HAP-1 (cell line): ENCODE measurements at regions not wholly inside any gene's neighbourhood (a gene's known extent, or its start where the extent isn't known, plus 50 kb on each side); places are given as distances from the start of the nearest gene placed in this dataset.
"Not testable (repeated sequence)": the region's sequence is repeated elsewhere in the genome, so short reads cannot be mapped to it uniquely, and the experiment has no call there.

Experiments used
- DNase-seq, 2 experiments: peaks; one replicate each; pipeline ENCODE4 v3.0.0-alpha.2; 2016 to 2020; ENCODE audit warnings: low spot score in 2 of 2
- H3K27me3 ChIP-seq: fragments of 250-450 bp; sonication (Bioruptor Pico); 2 replicates; pipeline ENCODE4 v1.5.1; 2020; ENCODE audit warnings: low read depth, mild to moderate bottlenecking, moderate library complexity
- H3K36me3 ChIP-seq: fragments of 250-450 bp; sonication (Bioruptor Pico); replicated peaks from 2 replicates; pipeline ENCODE4 v1.5.1; 2020; ENCODE audit warnings: mild to moderate bottlenecking
- H3K4me1 ChIP-seq: fragments of 250-450 bp; sonication (Bioruptor Pico); 2 replicates; pipeline ENCODE4 v1.5.1; 2020; ENCODE audit warnings: mild to moderate bottlenecking
- H3K4me3 ChIP-seq: fragments of 250-450 bp; sonication (Bioruptor Pico); 2 replicates; pipeline ENCODE4 v1.5.1; 2020; ENCODE audit warnings: mild to moderate bottlenecking, moderate library complexity
- H3K9me3 ChIP-seq: fragments of 250-450 bp; sonication (Bioruptor Pico); 2 replicates; pipeline ENCODE4 v1.5.1; 2020; ENCODE audit warnings: mild to moderate bottlenecking, moderate library complexity
- in situ Hi-C: fragments of 300-500 bp; cut with MboI; formaldehyde crosslinking; loops from 3 replicates; pipeline ENCODE4 v1.14.3; 2020; ENCODE audit warnings: low sequenced_read_pairs, inconsistent platforms, mixed read lengths

DNA sequence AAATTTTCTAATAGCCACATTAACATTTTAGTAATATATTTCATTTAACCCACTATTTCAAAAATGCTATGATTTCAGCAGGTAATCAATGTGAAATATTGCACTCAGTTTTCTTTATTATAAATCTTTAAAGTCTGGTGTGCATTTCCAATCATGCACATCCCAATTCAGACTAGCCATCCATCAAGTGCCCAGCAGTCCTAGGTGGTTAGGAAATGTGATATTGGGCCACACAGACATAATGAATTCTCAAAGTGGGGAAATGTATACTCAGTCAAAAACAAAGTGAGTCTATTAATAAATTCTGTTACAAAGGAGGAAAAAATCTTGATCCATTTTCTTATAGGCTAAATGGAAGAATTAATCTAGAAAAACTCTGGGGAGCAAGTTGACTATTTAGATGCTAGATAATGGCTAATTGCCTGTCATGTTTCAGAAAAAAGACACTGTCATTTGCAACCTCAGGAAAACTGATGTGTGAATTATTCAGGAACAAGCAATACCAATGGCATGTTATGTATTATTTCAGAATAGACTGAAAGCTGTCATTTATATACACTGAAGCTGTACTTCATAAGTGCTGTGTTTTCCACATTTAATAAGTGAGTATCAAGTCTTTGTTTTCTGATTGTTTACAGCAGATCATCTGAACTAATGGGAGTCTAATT, 629.1 kb upstream of the ADARB2 start:
- no peaks in the 10 kb centered on the region for H3K27me3 ChIP-seq
- in situ Hi-C loops, result no loop called here
- no peak overlapping the region for H3K4me3 ChIP-seq
- no peak for DNase-seq
- no peaks in the 10 kb centered on the region for H3K4me1 ChIP-seq
- H3K9me3 ChIP-seq, result no peaks in the 10 kb centered on the region
- H3K36me3 ChIP-seq, result no peaks in the 10 kb centered on the region

DNA sequence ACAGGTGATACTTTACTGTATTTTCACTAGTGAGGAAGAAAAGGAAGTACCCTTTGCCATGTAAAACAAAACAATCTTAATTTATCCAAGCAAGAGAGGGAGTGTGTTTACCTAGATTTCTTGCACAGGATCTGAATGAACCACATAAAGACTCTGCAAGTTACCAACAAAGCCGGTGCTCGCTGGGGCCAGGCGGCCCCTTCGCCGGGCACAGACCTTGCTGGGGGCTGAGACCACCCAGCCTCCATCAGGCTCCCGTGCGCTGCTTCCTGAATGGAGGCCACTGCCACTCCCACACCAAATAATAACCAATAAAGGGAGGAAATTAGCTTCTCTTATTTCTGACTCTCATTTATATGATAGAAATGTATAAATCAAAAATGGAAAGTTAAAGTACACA, 625.0 kb upstream of the ADARB2 start:
- H3K36me3 ChIP-seq, result no peaks in the 10 kb centered on the region
- no peaks in the 10 kb centered on the region for H3K9me3 ChIP-seq
- no peak for DNase-seq
- H3K27me3 ChIP-seq, result no peaks in the 10 kb centered on the region
- H3K4me1 ChIP-seq, result no peaks in the 10 kb centered on the region
- in situ Hi-C loops, result no loop called here
- H3K4me3 ChIP-seq, result no peak overlapping the region

DNA sequence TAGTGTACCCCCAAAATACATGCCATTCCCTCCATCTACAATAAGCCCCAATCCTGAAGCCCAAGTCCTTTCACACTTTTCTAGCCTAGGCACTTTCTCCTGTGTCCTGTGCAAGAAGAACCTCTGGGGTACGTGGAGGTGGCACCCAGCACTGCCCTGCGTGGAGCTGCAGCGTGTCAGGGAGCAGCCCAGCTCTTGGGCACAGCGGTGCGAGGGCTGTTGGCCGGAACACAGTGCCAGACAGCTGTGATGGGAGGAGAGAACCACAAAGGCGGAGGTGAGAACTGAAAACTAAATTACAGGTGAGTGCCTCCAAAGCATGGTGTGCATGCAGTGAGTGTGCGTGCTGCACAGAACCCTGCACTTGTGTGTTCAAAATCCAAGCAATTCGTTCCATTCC, 621.3 kb upstream of the ADARB2 start:
- no peak for DNase-seq
- Histone ChIP-seq H3K4me3 (no peak overlapping the region), H3K27me3 (no peaks in the 10 kb centered on the region), H3K9me3 (no peaks in the 10 kb centered on the region; the same call in 1 of the 2 replicates), H3K36me3 (no peaks in the 10 kb centered on the region), H3K4me1 (no peaks in the 10 kb centered on the region)
- in situ Hi-C loops, result no loop called here

DNA sequence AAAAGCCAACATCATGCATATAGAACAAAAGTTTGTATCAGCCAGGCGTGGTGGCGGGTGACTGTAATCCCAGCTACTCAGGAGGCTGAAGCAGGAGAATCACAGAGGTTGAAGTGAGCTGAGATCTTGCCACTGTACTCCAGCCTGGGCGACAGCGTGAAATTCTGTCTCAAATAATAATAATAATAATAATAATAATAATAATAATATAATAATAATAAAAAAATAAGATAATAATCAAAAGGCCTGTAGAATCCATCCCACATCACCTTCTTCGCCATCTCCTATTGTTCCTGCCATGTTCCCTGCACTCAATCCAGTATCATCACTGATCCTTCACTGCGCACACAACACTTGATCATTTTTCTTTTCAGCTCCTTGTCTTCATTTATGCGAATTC, 619.3 kb upstream of the ADARB2 start:
- no peaks in the 10 kb centered on the region; the same call in 1 of the 2 replicates for H3K9me3 ChIP-seq
- no peak overlapping the region for H3K4me3 ChIP-seq
- H3K4me1 ChIP-seq, result no peaks in the 10 kb centered on the region
- in situ Hi-C loops, result no loop called here
- no peaks in the 10 kb centered on the region for H3K27me3 ChIP-seq
- DNase-seq, result no peak
- H3K36me3 ChIP-seq, result no peaks in the 10 kb centered on the region

DNA sequence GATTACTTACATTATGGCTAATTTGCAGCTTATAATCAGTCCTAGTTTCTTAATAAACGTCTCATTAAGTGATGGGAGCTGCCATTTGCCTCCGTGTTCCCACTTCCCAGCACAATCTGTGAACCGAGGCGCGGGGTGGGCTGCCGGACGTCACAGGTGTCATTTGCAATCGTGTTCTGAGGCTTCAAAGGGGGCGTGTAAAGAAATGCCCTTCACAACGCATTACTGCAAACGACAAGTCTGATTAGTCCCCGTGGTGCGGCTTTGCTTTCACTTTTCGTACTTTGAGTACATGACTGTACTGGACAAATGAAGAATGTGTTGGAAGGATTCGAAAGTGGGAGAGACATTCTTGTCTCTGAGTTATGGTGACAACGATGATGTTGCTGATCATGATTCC, 614.2 kb upstream of the ADARB2 start:
- Histone ChIP-seq H3K36me3 (no peaks in the 10 kb centered on the region), H3K4me1 (no peaks in the 10 kb centered on the region), H3K9me3 (no peaks in the 10 kb centered on the region; the same call in 1 of the 2 replicates), H3K4me3 (no peak overlapping the region), H3K27me3 (no peaks in the 10 kb centered on the region)
- DNase-seq, result no peak
- in situ Hi-C loops, result no loop called here

DNA sequence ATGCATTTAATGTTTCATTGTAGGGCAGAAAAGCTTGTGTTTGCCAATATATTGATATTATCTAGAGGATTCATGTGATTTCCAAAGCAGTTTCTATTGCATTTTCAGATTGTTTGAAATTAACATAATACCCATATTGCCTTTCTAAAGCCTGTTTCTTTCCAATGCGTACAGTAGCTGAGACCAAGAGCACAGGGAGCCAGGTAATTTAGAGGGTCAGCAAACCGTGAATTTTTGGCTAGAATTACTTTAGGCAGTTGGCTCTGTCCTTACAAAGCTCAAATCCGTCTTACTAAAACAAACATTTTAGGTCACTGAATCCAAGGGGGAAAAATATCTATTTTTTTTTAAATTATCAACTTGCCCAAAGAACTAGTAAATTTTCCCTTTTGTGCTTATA, 604.9 kb upstream of the ADARB2 start:
- in situ Hi-C loops, result no loop called here
- DNase-seq, result no peak
- H3K36me3 ChIP-seq, result no peaks in the 10 kb centered on the region
- H3K4me1 ChIP-seq, result no peaks in the 10 kb centered on the region
- H3K27me3 ChIP-seq, result no peaks in the 10 kb centered on the region
- H3K4me3 ChIP-seq, result no peak overlapping the region
- no peaks in the 10 kb centered on the region for H3K9me3 ChIP-seq

DNA sequence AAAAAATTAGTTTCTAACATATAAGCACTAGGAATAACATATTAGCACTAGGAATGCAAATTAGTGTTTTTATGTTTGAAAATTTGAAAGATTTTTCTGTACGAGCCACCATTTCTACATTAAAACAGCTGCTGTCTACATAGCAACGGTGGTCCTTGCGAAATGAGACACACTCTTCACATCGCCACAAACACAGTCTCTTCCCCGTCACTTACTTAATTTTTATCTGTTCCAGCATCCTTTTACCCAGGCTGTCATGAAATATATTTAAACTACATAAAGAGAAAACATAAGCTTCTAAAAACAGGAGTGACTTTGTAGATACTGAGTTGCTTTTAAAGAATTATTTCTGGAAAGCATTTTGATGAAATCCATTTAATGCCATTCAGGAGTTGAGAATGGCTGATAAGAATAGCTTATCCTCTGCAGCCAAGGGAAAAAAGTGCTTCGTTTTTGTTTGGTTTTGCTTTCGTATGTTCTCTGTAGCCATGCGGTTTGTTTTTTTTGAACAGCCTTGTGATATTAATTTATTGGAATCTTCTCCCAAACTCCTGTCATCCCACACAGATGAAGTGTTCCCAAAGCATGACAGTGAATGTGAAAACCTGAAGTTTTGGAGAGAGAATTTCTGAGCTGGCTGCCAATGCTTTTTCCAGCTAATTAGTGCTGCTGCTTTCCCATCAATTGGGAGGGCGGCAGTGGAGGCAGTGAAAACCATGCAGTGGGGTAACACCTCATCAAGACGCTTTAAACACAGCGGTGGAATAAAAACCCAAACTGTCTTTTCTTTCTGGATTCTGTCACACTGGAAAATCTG, 603.7 kb upstream of the ADARB2 start:
- no peak for DNase-seq
- no peak overlapping the region for H3K4me3 ChIP-seq
- H3K36me3 ChIP-seq, result no peaks in the 10 kb centered on the region
- no peaks in the 10 kb centered on the region for H3K27me3 ChIP-seq
- no peaks in the 10 kb centered on the region for H3K4me1 ChIP-seq
- in situ Hi-C loops, result no loop called here
- H3K9me3 ChIP-seq, result no peaks in the 10 kb centered on the region

DNA sequence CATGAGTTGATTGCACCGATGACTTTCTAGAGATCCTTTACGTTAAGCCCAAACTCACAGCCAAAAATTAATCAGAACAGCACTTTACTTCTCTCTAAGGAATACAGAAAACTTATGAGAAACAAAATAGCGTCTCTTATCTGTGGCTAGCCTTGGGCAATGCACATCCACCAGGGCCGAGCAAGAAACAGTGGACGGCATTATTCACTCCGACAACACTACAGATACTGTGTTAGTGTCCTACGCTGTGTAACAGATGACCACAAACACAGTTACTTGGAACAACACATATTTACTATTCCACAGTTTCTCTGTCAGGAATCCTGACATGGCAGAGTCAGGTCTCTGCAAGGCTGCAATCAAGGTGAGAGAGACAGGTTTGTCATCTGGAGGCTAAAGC, 598.3 kb upstream of the ADARB2 start:
- no peaks in the 10 kb centered on the region for H3K4me1 ChIP-seq
- H3K27me3 ChIP-seq, result no peaks in the 10 kb centered on the region
- H3K4me3 ChIP-seq, result no peak overlapping the region
- in situ Hi-C loops, result no loop called here
- no peak for DNase-seq
- no peaks in the 10 kb centered on the region for H3K36me3 ChIP-seq
- H3K9me3 ChIP-seq, result no peaks in the 10 kb centered on the region

DNA sequence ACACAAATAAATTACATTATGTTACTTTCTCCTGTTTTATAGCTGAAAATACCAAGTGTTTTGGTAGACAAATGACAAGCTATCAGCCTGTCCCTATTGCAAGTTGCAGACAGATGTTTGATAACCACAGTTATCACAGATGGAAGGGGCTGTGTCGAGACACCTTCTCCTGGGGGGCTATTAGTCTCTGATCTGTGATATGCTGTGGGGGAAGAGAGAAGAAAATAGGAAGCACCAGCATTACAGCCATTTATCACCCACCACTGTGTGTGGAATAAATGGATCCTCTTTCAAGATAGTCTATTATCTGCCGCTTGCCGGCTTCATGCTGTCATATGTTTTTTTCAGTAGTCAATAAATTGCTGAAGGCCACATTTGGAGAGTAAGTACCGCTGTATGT, 597.2 kb upstream of the ADARB2 start:
- in situ Hi-C loops, result no loop called here

DNA sequence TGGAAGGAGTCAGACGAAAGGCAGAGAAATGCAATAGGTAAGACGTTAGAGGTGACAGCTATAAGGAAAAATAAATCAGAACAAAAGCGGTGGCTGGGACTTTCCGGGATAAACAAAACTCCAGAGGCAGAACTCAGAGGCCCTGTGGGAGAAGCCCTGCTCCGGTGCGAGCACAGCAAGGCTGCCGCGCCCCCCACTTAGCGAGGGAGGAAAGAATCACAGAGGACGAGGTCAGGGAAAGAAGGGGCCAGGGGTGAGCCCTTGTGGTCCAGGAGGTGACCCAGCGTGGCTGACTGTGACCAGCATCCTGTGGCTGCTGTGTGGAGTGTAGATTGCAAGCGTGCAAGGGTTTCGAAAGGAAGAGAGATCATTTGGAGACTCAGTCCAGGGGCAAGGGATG, 591.8 kb upstream of the ADARB2 start:
- H3K4me3 ChIP-seq, result no peak overlapping the region
- DNase-seq, result no peak
- no peaks in the 10 kb centered on the region for H3K9me3 ChIP-seq
- in situ Hi-C loops, result no loop called here
- H3K27me3 ChIP-seq, result no peaks in the 10 kb centered on the region
- H3K4me1 ChIP-seq, result no peaks in the 10 kb centered on the region
- H3K36me3 ChIP-seq, result no peaks in the 10 kb centered on the region

More for the DNA sequence above, 597.2 kb upstream of the ADARB2 start:
- Histone ChIP-seq H3K9me3 (no peaks in the 10 kb centered on the region), H3K4me1 (no peaks in the 10 kb centered on the region), H3K27me3 (no peaks in the 10 kb centered on the region), H3K4me3 (no peak overlapping the region), H3K36me3 (no peaks in the 10 kb centered on the region)
- no peak for DNase-seq

DNA sequence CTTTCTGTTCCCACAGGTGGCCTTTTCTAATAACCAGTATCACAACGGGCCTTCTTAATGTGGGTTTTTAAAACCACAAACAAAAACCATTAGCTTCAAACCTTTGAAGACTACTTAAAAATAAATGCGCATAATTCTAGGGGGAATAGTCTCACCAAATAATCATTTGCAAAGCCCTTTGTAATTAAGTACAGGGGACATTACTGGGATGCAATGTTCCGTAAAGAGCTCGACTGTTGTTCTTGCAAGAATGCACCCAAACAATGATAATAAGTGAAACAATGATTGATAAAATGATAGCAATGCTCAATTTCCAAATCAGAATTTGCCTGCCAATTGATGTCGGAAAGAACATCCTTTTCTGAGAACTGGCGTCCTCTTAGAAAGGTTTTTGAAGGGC, 589.1 kb upstream of the ADARB2 start:
- no peaks in the 10 kb centered on the region for H3K4me1 ChIP-seq
- H3K9me3 ChIP-seq, result no peaks in the 10 kb centered on the region
- in situ Hi-C loops, result no loop called here
- no peak for DNase-seq
- no peak overlapping the region for H3K4me3 ChIP-seq
- H3K27me3 ChIP-seq, result no peaks in the 10 kb centered on the region
- H3K36me3 ChIP-seq, result no peaks in the 10 kb centered on the region

DNA sequence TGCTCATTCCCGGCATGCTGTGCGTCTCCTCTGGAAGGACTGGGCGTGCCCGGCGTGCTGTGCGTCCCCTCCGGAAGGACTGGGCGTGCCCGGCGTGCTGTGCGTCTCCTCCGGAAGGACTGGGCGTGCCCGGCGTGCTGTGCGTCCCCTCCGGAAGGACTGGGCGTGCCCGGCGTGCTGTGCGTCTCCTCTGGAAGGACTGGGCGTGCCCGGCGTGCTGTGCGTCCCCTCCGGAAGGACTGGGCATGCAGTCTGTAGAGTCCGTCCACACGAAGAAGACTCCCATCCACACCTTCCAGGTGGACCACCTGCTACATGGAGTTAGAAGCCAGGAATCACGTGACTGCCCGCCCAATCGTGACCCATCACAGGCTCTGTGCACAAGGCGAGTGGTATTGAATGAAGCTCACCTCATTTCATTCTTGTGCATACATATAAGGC, 577.7 kb upstream of the ADARB2 start:
- H3K9me3 ChIP-seq, H3K4me1 ChIP-seq, H3K36me3 ChIP-seq, DNase-seq, in situ Hi-C loops, H3K27me3 ChIP-seq, H3K4me3 ChIP-seq: not testable (repeated sequence)

DNA sequence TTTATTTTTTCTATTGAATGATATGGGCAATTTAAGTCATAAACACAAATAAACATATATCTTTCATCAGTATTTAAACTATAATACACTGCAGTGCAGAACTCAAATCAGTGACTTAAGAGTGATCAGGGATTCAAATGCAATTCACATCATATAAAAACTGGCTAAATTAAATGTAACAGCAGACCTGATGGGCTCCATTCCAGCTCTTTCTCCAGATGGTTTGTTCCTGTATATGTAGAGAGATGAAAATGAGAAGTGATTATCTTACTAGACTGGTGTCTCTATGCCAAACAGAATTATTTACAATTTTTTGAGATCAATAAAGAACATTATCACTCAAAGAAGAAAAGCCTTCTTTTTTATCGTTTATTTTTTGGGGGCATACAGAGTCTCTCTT, 568.8 kb upstream of the ADARB2 start:
- Histone ChIP-seq H3K4me3 (no peak overlapping the region), H3K9me3 (no peaks in the 10 kb centered on the region; the same call in 1 of the 2 replicates), H3K36me3 (no peaks in the 10 kb centered on the region), H3K27me3 (no peaks in the 10 kb centered on the region), H3K4me1 (no peaks in the 10 kb centered on the region)
- no peak for DNase-seq
- in situ Hi-C loops, result no loop called here

DNA sequence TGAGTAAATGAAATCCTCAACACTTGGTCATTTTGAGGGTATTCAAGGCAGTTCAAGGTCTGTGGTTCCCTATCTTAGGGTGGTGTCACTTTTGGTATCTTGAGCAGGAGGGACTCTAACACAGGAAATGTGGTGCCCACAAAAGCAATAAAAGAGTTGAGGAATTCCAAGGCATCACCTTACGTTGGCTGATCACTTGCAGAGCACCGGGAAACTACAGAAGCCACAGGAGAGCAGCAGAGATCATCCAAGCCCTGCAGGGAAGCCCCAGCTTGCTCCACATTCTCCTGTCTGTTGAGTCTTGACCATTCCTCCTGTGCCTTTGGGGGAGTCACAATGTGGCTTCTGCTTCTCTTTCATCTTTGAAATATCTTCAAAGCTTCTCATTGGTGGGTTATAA, 565.8 kb upstream of the ADARB2 start:
- Histone ChIP-seq H3K27me3 (no peaks in the 10 kb centered on the region), H3K4me3 (no peak overlapping the region), H3K36me3 (no peaks in the 10 kb centered on the region), H3K9me3 (no peaks in the 10 kb centered on the region; the same call in 1 of the 2 replicates), H3K4me1 (no peaks in the 10 kb centered on the region)
- DNase-seq, result no peak
- in situ Hi-C loops, result no loop called here
